CD4-positive, alpha-beta T cell treated with Interleukin-2 at 100 ng/mL for 4 hours (primary cell): ENCODE measurements at regions not wholly inside any gene's neighbourhood (a gene's known extent, or its start where the extent isn't known, plus 50 kb on each side); places are given as distances from the start of the nearest gene placed in this dataset.

Experiments
- DNase-seq: peaks from one replicate; pipeline ENCODE4 v3.0.0-alpha.2; 2020; ENCODE audit warnings: low spot score

GRCh38 chr9:110143485-110143884, 64.5 kb downstream of the C9orf152 start:
- no peak for DNase-seq

GRCh38 chr9:110143950-110144545, 63.9 kb downstream of the C9orf152 start:
- peak; percentile 32 for DNase-seq

GRCh38 chr9:110146373-110146772, 61.6 kb downstream of the C9orf152 start:
- no peak for DNase-seq

- peak; percentile 45 for DNase-seq
Observed at GRCh38 chr9:110148384-110148783, 59.6 kb downstream of the C9orf152 start.

- DNase-seq: no peak
Observed at GRCh38 chr9:110148891-110149290, 59.1 kb downstream of the C9orf152 start.
